ENCODE measurements at regions not wholly inside any gene's neighbourhood (a gene's known extent, or its start where the extent isn't known, plus 50 kb on each side); places are given as distances from the start of the nearest gene placed in this dataset.

DNA sequence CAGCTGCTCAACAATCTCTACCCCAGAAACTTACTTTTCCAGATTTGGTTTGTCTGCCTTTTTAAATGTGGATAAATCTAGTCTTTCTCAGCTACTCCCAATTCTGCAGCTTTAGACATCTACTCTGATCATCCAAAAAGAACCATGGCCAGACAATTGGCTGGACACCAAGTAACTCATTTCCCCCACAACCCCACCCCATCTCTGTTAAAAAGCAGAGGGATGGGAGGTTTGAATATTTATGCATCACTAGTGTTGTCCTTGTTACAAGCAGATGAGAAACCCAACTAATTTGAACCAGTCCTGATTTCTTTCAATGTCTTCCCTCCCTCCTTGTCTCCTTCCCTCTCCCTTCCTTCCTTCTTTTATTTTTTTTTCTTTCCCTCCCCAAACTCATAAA, 391.9 kb downstream of the GALC start:
- TF ChIP-seq, protein P1, sequence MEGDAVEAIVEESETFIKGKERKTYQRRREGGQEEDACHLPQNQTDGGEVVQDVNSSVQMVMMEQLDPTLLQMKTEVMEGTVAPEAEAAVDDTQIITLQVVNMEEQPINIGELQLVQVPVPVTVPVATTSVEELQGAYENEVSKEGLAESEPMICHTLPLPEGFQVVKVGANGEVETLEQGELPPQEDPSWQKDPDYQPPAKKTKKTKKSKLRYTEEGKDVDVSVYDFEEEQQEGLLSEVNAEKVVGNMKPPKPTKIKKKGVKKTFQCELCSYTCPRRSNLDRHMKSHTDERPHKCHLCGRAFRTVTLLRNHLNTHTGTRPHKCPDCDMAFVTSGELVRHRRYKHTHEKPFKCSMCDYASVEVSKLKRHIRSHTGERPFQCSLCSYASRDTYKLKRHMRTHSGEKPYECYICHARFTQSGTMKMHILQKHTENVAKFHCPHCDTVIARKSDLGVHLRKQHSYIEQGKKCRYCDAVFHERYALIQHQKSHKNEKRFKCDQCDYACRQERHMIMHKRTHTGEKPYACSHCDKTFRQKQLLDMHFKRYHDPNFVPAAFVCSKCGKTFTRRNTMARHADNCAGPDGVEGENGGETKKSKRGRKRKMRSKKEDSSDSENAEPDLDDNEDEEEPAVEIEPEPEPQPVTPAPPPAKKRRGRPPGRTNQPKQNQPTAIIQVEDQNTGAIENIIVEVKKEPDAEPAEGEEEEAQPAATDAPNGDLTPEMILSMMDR (CRISPR knock-in tag; IDR thresholded peaks at IDR 0.05), result no peak
- TF ChIP-seq GTF2F1 (IDR thresholded peaks at IDR 0.05; ENCODE audit: low read length) (no peak), NFRKB (IDR thresholded peaks at IDR 0.05) (no peak), RXRA (CRISPR knock-in tag; IDR thresholded peaks at IDR 0.05) (no peak)
